Trophoblast cell (in vitro differentiated cells and primary cell): ENCODE measurements at regions not wholly inside any gene's neighbourhood (a gene's known extent, or its start where the extent isn't known, plus 50 kb on each side); places are given as distances from the start of the nearest gene placed in this dataset.

Experiments used
- DNase-seq, 2 donors: peaks; one replicate each; pipeline ENCODE4 v3.0.0-alpha.2; 2016
- H2AFZ ChIP-seq: 2 replicates; pipeline ENCODE4 v1.6.1; 2013; ENCODE audit warnings: low read length, moderate library complexity, mild to moderate bottlenecking; ENCODE audit not compliant: insufficient read depth, poor library complexity
- H2AK5ac ChIP-seq: 2 replicates; pipeline ENCODE4 v1.6.1; 2013; ENCODE audit warnings: mild to moderate bottlenecking, low read length
- H2BK120ac ChIP-seq: 2 replicates; pipeline ENCODE4 v1.6.1; 2013; ENCODE audit warnings: low read length, mild to moderate bottlenecking, moderate library complexity; ENCODE audit not compliant: insufficient read depth, poor library complexity
- H2BK12ac ChIP-seq: 2 replicates; pipeline ENCODE4 v1.6.1; 2013; ENCODE audit warnings: mild to moderate bottlenecking, low read length, moderate library complexity
- H2BK5ac ChIP-seq: 2 replicates; pipeline ENCODE4 v1.6.1; 2013; ENCODE audit warnings: low read length, low read depth, moderate library complexity, mild to moderate bottlenecking; ENCODE audit not compliant: poor library complexity
- H3K14ac ChIP-seq: 2 replicates; pipeline ENCODE4 v1.6.1; 2013; ENCODE audit warnings: mild to moderate bottlenecking, low read length
- H3K18ac ChIP-seq: 2 replicates; pipeline ENCODE4 v1.6.1; 2013; ENCODE audit warnings: mild to moderate bottlenecking, low read length
- H3K23ac ChIP-seq: 2 replicates; pipeline ENCODE4 v1.6.1; 2013; ENCODE audit warnings: low read length
- H3K27ac ChIP-seq: 2 replicates; pipeline ENCODE4 v1.5.1; 2013; ENCODE audit warnings: low read depth, mild to moderate bottlenecking, inconsistent platforms, low read length, moderate library complexity
- H3K27me3 ChIP-seq: 2 replicates; pipeline ENCODE4 v1.6.1; 2013; ENCODE audit warnings: inconsistent platforms, mild to moderate bottlenecking, low read length, moderate library complexity; ENCODE audit not compliant: insufficient read depth
- H3K36me3 ChIP-seq, 2 experiments: 1 replicate in 1 of 2; 2 replicates in 1 of 2; pipeline ENCODE4 v1.6.1; 2013; ENCODE audit warnings: low read length in 2 of 2, mild to moderate bottlenecking in 2 of 2, moderate library complexity in 1 of 2; ENCODE audit not compliant: insufficient read depth in 2 of 2, control insufficient read depth in 1 of 2
- H3K4ac ChIP-seq: 2 replicates; pipeline ENCODE4 v1.6.1; 2013; ENCODE audit warnings: low read depth, mild to moderate bottlenecking, low read length, moderate library complexity
- H3K4me1 ChIP-seq, 2 experiments: 1 replicate in 1 of 2; 2 replicates in 1 of 2; pipeline ENCODE4 v1.6.1; 2013; ENCODE audit warnings: low read length in 2 of 2, mild to moderate bottlenecking in 2 of 2, moderate library complexity in 1 of 2; ENCODE audit not compliant: insufficient read depth in 2 of 2, control insufficient read depth in 1 of 2
- H3K4me2 ChIP-seq: 2 replicates; pipeline ENCODE4 v1.6.1; 2013; ENCODE audit warnings: inconsistent platforms, mild to moderate bottlenecking, low read length, moderate library complexity
- H3K4me3 ChIP-seq: 2 replicates; pipeline ENCODE4 v1.5.1; 2013; ENCODE audit warnings: mild to moderate bottlenecking, low read depth, low read length, inconsistent platforms
- H3K79me1 ChIP-seq: one replicate; pipeline ENCODE4 v1.6.1; 2013; ENCODE audit warnings: low read length
- H3K79me2 ChIP-seq: 2 replicates; pipeline ENCODE4 v1.6.1; 2013; ENCODE audit warnings: low read length, mild to moderate bottlenecking; ENCODE audit not compliant: control insufficient read depth, insufficient read depth, poor library complexity
- H3K9ac ChIP-seq: 2 replicates; pipeline ENCODE4 v1.6.1; 2013; ENCODE audit warnings: mild to moderate bottlenecking, low read length
- H3K9me3 ChIP-seq: 2 replicates; pipeline ENCODE4 v1.6.1; 2013; ENCODE audit warnings: low read depth, mild to moderate bottlenecking, control low read depth, inconsistent platforms, low read length; ENCODE audit not compliant: insufficient read depth
- H4K12ac ChIP-seq: 2 replicates; pipeline ENCODE4 v1.6.1; 2013; ENCODE audit warnings: low read depth, mild to moderate bottlenecking, low read length, moderate library complexity
- H4K8ac ChIP-seq: 2 replicates; pipeline ENCODE4 v1.6.1; 2013; ENCODE audit warnings: low read depth, mild to moderate bottlenecking, low read length, moderate library complexity
- H4K91ac ChIP-seq: one replicate; pipeline ENCODE4 v1.6.1; 2013; ENCODE audit warnings: low read depth, mild to moderate bottlenecking, low read length, moderate library complexity
- WGBS: extraction: QIAGEN DNeasy Blood & Tissue Kit; methylation state at CpG from one replicate; pipeline ENCODE4 v1.1.7; 2013; ENCODE audit warnings: missing lambda C conversion rate; ENCODE audit not compliant: insufficient read length, insufficient coverage; ENCODE audit errors: extremely low coverage; 5-methylcytosine and 5-hydroxymethylcytosine counted together

DNA sequence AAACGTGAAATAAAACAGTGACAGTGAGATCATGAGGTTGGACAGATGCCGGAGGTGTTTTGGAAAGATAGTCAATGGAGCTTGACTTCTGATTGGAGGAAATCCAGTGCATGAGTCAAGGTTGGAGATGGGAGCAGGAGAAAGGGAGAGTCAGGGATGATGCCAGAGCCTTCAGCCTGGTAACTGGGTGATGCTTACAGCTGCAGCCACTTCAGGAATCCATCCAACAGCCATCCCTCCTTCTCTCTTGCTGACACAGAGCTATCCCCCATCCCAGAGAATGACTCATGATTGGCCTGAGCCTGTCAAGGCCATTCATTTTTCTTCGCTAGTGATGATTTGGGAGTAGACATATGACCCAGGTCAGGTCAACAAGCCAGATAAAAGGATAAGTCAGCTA is 112.8 kb downstream of the SAMD5 start:
- Histone ChIP-seq H3K14ac (no peak overlapping the region), H3K79me2 (no peaks in the 10 kb centered on the region), H2BK5ac (no peak overlapping the region), H3K4me3 (no peak overlapping the region), H3K27me3 (no peaks in the 10 kb centered on the region), H3K18ac (no peak overlapping the region), H3K4ac (no peak overlapping the region), H3K27ac (no peak overlapping the region), H4K12ac (no peak overlapping the region), H3K23ac (no peak overlapping the region), H2BK120ac (no peak overlapping the region), H3K79me1 (no peaks in the 10 kb centered on the region), H2AFZ (no peak overlapping the region), H4K91ac (no peak overlapping the region), H3K4me1 (no peaks in the 10 kb centered on the region), H2BK12ac (no peak overlapping the region), H3K36me3 (no peaks in the 10 kb centered on the region), H2AK5ac (no peak overlapping the region), H3K4me2 (no peak overlapping the region), H3K9ac (no peak overlapping the region), H4K8ac (no peak overlapping the region), H3K9me3 (peaks cover 1% of the 10 kb centered on the region)
- no peak for DNase-seq
- WGBS: 100% methylated on average over 1 of the region's 3 CpGs

DNA sequence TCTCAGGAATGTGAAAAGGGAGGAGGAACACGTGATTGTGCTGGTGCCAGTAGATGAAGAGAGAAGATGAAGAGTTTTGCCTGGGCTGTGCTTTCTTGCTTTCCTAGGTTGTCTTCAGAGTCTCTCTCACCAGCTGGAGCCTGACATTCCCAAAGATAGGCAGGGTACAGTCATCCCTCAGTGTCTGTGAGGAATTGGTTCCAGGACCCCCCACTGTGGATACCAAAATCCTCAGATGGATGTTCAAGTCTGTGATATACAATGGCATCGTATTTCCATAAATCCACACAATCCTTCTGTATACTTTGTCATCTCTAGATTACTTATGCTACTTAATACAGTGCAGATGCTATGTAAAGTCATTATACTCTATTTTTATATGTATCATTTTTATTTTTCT is 113.5 kb downstream of the SAMD5 start:
- H4K12ac ChIP-seq: no peak overlapping the region
- no peak overlapping the region for H3K14ac ChIP-seq
- H4K91ac ChIP-seq: no peak overlapping the region
- no peak overlapping the region for H2AFZ ChIP-seq
- no peaks in the 10 kb centered on the region for H3K79me1 ChIP-seq
- H2AK5ac ChIP-seq: no peak overlapping the region
- H3K9me3 ChIP-seq: peaks cover 1% of the 10 kb centered on the region
- no peak overlapping the region for H4K8ac ChIP-seq
- H3K23ac ChIP-seq: no peak overlapping the region
- H3K79me2 ChIP-seq: no peaks in the 10 kb centered on the region
- H3K27me3 ChIP-seq: no peaks in the 10 kb centered on the region
- H3K36me3 ChIP-seq: no peaks in the 10 kb centered on the region
- no peak overlapping the region for H2BK12ac ChIP-seq
- no peak overlapping the region for H3K27ac ChIP-seq
- H2BK5ac ChIP-seq: no peak overlapping the region
- no CpG with 5 or more reads among the region's 2 CpGs for WGBS
- no peak for DNase-seq
- H3K4me1 ChIP-seq: no peaks in the 10 kb centered on the region
- H3K4me2 ChIP-seq: no peak overlapping the region
- H3K4ac ChIP-seq: no peak overlapping the region
- no peak overlapping the region for H3K18ac ChIP-seq
- H3K4me3 ChIP-seq: no peak overlapping the region
- H3K9ac ChIP-seq: no peak overlapping the region
- H2BK120ac ChIP-seq: no peak overlapping the region

- Histone ChIP-seq H3K4me3 (no peak overlapping the region), H2BK120ac (no peak overlapping the region), H3K18ac (no peak overlapping the region), H3K4me1 (no peaks in the 10 kb centered on the region), H3K14ac (no peak overlapping the region), H3K4ac (no peak overlapping the region), H3K9ac (no peak overlapping the region), H3K23ac (no peak overlapping the region), H3K79me1 (no peaks in the 10 kb centered on the region), H3K27me3 (no peaks in the 10 kb centered on the region), H4K8ac (no peak overlapping the region), H3K36me3 (no peaks in the 10 kb centered on the region), H2AK5ac (no peak overlapping the region), H3K9me3 (no peaks in the 10 kb centered on the region), H3K79me2 (no peaks in the 10 kb centered on the region), H2AFZ (no peak overlapping the region), H2BK12ac (no peak overlapping the region), H3K27ac (no peak overlapping the region), H4K12ac (no peak overlapping the region), H3K4me2 (no peak overlapping the region), H2BK5ac (no peak overlapping the region), H4K91ac (no peak overlapping the region)
- WGBS: no CpG with 5 or more reads among the region's 7 CpGs
- DNase-seq: no peak
Measured at GRCh38 chr6:147624946-147625515, 116.5 kb downstream of the SAMD5 start.

- no peaks in the 10 kb centered on the region for H3K36me3 ChIP-seq
- no peak overlapping the region for H2BK120ac ChIP-seq
- no peak overlapping the region for H2BK5ac ChIP-seq
- no peaks in the 10 kb centered on the region for H3K9me3 ChIP-seq
- H4K91ac ChIP-seq: no peak overlapping the region
- H3K79me1 ChIP-seq: no peaks in the 10 kb centered on the region
- no peak overlapping the region for H3K27ac ChIP-seq
- H3K9ac ChIP-seq: no peak overlapping the region
- no peaks in the 10 kb centered on the region for H3K27me3 ChIP-seq
- no peak overlapping the region for H2AK5ac ChIP-seq
- no peak overlapping the region for H3K18ac ChIP-seq
- no CpG with 5 or more reads among the region's 2 CpGs for WGBS
- no peaks in the 10 kb centered on the region for H3K79me2 ChIP-seq
- no peak overlapping the region for H3K23ac ChIP-seq
- H4K8ac ChIP-seq: no peak overlapping the region
- H3K4me2 ChIP-seq: no peak overlapping the region
- H3K4ac ChIP-seq: no peak overlapping the region
- H3K4me3 ChIP-seq: no peak overlapping the region
- H2AFZ ChIP-seq: no peak overlapping the region
- no peaks in the 10 kb centered on the region for H3K4me1 ChIP-seq
- H4K12ac ChIP-seq: no peak overlapping the region
- no peak overlapping the region for H2BK12ac ChIP-seq
- no peak overlapping the region for H3K14ac ChIP-seq
- DNase-seq: no peak
Measured at GRCh38 chr6:147625946-147626345, 117.5 kb downstream of the SAMD5 start.
